Omental fat pad (tissue), 3 donors: ENCODE measurements at regions not wholly inside any gene's neighbourhood (a gene's known extent, or its start where the extent isn't known, plus 50 kb on each side); places are given as distances from the start of the nearest gene placed in this dataset.

Experiments
- ATAC-seq: fragments of 150-250 bp; one replicate; pipeline ENCODE4 v1.9.1; 2016; ENCODE audit warnings: mild to moderate bottlenecking, moderate library complexity; ENCODE audit not compliant: low FRiP score
- DNase-seq: peaks from one replicate; pipeline ENCODE4 v3.0.0-alpha.2; 2019; ENCODE audit warnings: low spot score
- TF ChIP-seq, protein P1 (sequence below), 3 donors: fragments of 450-650 bp; IDR thresholded peaks; one replicate each; pipeline ENCODE4 v1.5.1; 2016 to 2017; ENCODE audit warnings: antibody characterized with exemption in 3 of 3, mild to moderate bottlenecking in 3 of 3, moderate library complexity in 2 of 3

DNA sequence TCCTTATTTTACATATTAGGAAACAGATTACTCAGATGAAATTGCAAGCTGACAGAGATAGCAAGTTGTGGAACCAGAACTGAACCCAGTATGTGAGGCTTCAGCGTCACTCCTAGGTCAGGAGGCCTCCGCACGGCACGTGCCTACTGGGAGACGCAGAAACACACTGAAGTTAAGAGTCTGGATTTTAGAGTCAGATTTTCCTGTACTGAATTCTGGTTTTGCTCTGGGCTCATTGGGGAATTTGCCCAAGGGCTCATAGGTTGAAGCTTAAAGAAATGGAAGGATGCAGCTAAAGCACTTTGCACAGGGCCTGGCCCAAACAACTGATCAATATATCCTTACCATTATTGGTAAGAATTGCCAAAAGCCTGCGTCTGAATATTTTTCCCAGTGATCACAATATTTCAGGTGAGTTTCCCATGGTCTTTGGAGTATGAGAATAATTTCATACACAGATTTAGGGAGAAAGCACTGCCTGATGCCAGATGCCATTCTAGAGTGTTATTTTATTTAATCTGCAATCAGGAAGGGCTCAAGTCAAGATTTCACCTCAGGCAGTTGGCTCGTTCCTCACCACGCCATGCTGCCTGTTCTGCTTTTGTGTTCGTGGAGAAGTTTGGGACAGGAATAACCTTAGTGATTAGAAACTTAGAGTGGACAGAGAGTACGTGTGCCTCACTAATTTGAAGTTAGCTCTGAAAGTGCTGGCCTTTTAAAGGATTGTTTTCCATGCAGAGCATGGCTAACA, 331.9 kb downstream of the MYCN start:
- DNase-seq (no peak), ATAC-seq (no peak)
- TF ChIP-seq, protein P1, sequence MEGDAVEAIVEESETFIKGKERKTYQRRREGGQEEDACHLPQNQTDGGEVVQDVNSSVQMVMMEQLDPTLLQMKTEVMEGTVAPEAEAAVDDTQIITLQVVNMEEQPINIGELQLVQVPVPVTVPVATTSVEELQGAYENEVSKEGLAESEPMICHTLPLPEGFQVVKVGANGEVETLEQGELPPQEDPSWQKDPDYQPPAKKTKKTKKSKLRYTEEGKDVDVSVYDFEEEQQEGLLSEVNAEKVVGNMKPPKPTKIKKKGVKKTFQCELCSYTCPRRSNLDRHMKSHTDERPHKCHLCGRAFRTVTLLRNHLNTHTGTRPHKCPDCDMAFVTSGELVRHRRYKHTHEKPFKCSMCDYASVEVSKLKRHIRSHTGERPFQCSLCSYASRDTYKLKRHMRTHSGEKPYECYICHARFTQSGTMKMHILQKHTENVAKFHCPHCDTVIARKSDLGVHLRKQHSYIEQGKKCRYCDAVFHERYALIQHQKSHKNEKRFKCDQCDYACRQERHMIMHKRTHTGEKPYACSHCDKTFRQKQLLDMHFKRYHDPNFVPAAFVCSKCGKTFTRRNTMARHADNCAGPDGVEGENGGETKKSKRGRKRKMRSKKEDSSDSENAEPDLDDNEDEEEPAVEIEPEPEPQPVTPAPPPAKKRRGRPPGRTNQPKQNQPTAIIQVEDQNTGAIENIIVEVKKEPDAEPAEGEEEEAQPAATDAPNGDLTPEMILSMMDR (IDR thresholded peaks at IDR 0.05), result no peak

DNA sequence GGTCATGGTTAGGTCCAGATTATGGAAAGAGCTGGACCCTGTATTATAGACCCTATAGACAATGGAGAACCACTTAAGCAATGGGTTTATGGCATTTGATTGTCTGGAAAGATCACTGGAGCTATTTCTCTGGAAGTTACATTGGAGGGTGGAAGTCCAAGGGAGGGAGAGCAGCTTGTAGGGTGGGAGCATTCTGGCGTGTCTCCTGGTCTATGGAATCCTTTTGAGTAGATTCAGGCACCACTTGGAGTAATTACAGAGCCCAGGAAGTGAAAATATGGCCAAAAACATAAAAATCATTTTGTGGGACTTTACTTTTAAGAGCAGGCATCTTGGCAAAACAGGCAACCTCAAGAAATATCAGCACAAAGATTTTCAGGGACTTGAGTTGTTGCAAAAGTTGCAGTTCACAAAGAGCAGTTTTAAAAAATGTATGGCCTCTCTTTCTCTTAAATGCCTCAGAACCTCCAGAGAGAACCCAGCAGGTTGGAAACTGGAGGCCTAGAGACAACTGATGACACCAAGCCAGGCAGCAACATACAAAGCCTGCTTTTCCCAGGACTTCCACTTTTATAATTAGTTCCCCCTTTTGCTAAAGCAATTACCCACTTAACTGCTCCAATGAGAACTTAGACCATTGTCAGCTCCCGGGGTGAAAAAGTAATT, 331.0 kb downstream of the MYCN start:
- ATAC-seq, result no peak
- TF ChIP-seq, protein P1 (IDR thresholded peaks at IDR 0.05), result no peak
- no peak for DNase-seq

DNA sequence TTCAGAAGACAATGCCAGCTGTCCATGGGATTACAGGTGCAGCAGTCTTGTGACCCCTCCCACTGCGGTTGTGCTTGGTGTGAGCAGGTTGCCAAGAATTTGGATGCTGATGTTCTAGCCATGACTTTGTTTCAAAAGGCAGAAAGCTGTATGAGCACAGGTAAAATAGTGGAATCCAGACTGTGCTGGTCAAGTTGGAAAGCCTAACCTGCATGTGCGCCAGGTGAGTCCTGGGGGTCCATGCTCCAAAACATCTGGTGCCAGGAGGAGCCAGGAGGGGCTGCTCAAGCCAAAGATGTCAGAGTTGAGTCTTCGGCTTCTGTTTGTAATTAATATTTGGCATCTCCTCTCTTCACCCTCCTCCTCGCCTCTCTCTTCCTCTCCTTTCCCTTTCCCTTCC, 330.1 kb downstream of the MYCN start:
- TF ChIP-seq, protein P1 (IDR thresholded peaks at IDR 0.05), result no peak
- ATAC-seq (no peak), DNase-seq (no peak)

DNA sequence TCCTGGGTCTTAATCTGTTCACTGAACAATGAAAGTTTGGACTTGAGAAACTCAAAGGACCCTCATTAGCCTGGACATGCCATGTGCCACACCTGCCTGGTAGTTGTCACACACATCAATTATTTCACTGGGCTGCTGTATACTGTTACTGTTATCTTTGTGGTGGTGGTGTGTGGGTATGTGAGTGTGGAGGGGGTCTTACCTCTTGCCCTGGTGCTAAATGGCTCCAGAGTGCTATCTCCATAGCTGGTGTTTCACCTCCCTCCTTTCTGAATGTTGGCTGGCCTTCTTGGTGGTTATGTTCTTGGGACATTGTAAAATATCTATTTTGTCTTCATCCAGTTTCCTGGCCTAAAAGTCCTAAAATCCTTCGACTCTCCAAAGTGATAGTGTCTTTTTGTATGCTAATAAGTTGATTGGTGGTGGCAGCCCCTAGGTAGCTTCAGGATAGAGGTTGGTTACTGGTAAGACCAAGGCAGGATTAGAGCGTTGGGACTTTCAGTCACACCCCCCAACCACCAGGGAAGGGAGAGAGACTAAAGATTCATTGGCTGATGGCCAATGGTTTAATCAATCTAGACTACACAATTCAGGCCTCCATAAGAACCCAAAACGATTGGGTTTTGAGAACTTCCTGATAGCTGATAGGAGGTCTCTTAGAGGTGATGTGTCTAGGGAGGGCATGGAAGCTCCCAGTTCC, 328.1 kb downstream of the MYCN start:
- DNase-seq, result no peak
- TF ChIP-seq, protein P1 (IDR thresholded peaks at IDR 0.05), result no peak
- ATAC-seq, result no peak

DNA sequence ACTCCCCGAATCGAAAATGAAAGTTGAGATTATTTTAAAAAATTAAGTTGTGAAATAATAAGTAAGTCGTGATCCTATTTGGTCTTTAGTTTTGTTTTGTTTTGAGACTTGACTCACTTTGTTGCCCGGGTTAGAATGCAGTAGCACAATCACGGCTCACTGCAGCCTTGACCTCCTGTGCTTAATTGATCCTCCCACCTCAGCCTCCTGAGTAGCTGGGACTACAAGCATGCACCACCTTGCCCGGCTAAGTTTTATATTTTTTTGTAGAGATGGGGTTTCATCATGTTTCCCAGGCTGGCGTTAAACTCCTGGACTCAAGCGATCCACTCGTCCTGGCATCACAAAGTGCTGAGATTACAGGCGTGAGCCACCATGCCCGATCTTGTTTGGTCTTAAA, 326.2 kb downstream of the MYCN start:
- ATAC-seq, result no peak
- TF ChIP-seq, protein P1 (IDR thresholded peaks at IDR 0.05), result no peak
- no peak for DNase-seq

DNA sequence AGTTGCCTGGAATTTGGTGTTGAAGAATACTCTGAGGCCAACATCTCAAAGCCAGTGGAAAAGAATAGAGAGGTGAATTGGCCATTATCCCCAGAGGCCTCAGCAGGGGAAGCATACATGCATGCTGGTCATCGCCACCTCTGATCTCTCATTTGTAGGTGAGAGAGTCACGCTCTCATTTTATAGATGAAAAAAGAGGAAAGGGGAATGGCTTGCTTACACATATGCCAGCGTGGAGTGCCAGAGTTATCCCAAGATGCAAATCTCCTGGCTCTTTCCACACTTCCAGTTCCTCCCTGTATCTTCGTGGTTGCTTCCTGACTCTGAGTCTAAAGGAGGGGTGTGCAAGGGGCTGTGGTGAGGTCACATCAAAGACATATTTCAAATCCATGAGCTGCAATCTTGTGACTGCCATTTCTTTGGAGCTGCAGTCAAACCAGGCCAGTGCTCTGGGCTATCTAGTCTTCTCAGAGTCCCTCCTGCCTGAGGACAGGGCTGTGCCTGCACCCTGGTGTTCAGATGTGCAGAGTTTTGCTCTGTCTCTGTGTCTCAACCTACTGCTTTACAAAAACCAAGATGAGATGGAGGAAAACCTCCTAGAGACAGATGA, 324.7 kb downstream of the MYCN start:
- DNase-seq, result no peak
- TF ChIP-seq, protein P1 (IDR thresholded peaks at IDR 0.05), result no peak
- no peak for ATAC-seq
